CD14-positive monocyte (primary cell): ENCODE measurements at regions not wholly inside any gene's neighbourhood (a gene's known extent, or its start where the extent isn't known, plus 50 kb on each side); places are given as distances from the start of the nearest gene placed in this dataset.

ENCODE experiments used
- DNase-seq, 3 donors: peaks; one replicate each; pipeline ENCODE4 v3.0.0-alpha.2; 2011 to 2022
- H2AFZ ChIP-seq: 2 replicates; pipeline ENCODE4 v1.6.0; 2012; ENCODE audit warnings: mild to moderate bottlenecking, low read depth, low read length, inconsistent platforms; ENCODE audit not compliant: insufficient read depth, poor library complexity, severe bottlenecking
- H3K27ac ChIP-seq, 2 donors: 1 replicate in 1 of 2; 2 replicates in 1 of 2; pipeline ENCODE4 v1.5.1; 2012 to 2013; ENCODE audit warnings: low read length in 2 of 2, control low read depth in 1 of 2, inconsistent platforms in 1 of 2, low read depth in 1 of 2, mild to moderate bottlenecking in 1 of 2
- H3K27me3 ChIP-seq, 2 donors: one replicate each; pipeline versions ENCODE4 v1.6.0 to v1.6.1; 2011 to 2013; ENCODE audit warnings: low read length in 2 of 2; ENCODE audit not compliant: control insufficient read depth in 2 of 2, insufficient read depth in 2 of 2
- H3K36me3 ChIP-seq, 2 donors: replicated peaks in 1 of 2; 1 replicate in 1 of 2; 2 replicates in 1 of 2; pipeline versions ENCODE4 v1.5.1 to v1.6.1; 2012 to 2013; ENCODE audit warnings: low read length in 2 of 2, control low read depth in 1 of 2, inconsistent platforms in 1 of 2, mild to moderate bottlenecking in 1 of 2; ENCODE audit not compliant: insufficient read depth in 2 of 2, control insufficient read depth in 1 of 2
- H3K4me1 ChIP-seq, 2 donors: 1 replicate in 1 of 2; 2 replicates in 1 of 2; pipeline versions ENCODE4 v1.5.1 to v1.6.1; 2012 to 2013; ENCODE audit warnings: low read length in 2 of 2, control low read depth in 1 of 2, inconsistent platforms in 1 of 2, mild to moderate bottlenecking in 1 of 2, moderate library complexity in 1 of 2; ENCODE audit not compliant: insufficient read depth in 2 of 2, control insufficient read depth in 1 of 2
- H3K4me2 ChIP-seq: replicated peaks from 2 replicates; pipeline ENCODE3; 2012; ENCODE audit warnings: low read length, moderate library complexity, mild to moderate bottlenecking; ENCODE audit not compliant: poor library complexity, severe bottlenecking; ENCODE audit errors: extremely low read depth
- H3K4me3 ChIP-seq, 3 experiments: fragments of 200-600 bp in 1 of 3; sonication (generic) in 1 of 3; replicated peaks in 1 of 3; 1 replicate in 2 of 3; 2 replicates in 1 of 3; pipeline ENCODE4 v1.5.1; 2011 to 2013; ENCODE audit warnings: low read length in 3 of 3, mild to moderate bottlenecking in 3 of 3, control low read depth in 2 of 3, low read depth in 2 of 3, inconsistent platforms in 1 of 3, moderate library complexity in 1 of 3
- H3K79me2 ChIP-seq: 2 replicates; pipeline ENCODE4 v1.6.0; 2012; ENCODE audit warnings: mild to moderate bottlenecking, control low read depth, inconsistent platforms, low read length, moderate library complexity; ENCODE audit not compliant: insufficient read depth
- H3K9ac ChIP-seq: 2 replicates; pipeline ENCODE4 v1.6.0; 2017; ENCODE audit warnings: low read length, mild to moderate bottlenecking; ENCODE audit not compliant: insufficient read depth, poor library complexity, severe bottlenecking
- H3K9me3 ChIP-seq, 2 donors: replicated peaks in 1 of 2; 1 replicate in 1 of 2; 2 replicates in 1 of 2; pipeline versions ENCODE4 v1.5.1 to v1.6.1; 2012 to 2013; ENCODE audit warnings: low read length in 2 of 2, control low read depth in 1 of 2; ENCODE audit not compliant: control insufficient read depth in 1 of 2, insufficient read depth in 1 of 2
- H4K20me1 ChIP-seq: 2 replicates; pipeline ENCODE4 v1.6.0; 2012; ENCODE audit warnings: mild to moderate bottlenecking, low read length, control low read depth, moderate library complexity; ENCODE audit not compliant: insufficient read depth
- H3K27ac Mint-ChIP-seq, 7 donors: one replicate each; pipeline ENCODE4 v1.8.0; 2020; ENCODE audit warnings: mild to moderate bottlenecking in 7 of 7, mixed read lengths in 7 of 7, moderate library complexity in 6 of 7, inconsistent platforms in 2 of 7
- H3K27me3 Mint-ChIP-seq, 3 donors: one replicate each; pipeline ENCODE4 v1.8.0; 2021 to 2022; ENCODE audit warnings: low read depth in 3 of 3, mild to moderate bottlenecking in 3 of 3, mixed read lengths in 3 of 3, moderate library complexity in 3 of 3, inconsistent platforms in 1 of 3
- H3K36me3 Mint-ChIP-seq, 2 donors: one replicate each; pipeline ENCODE4 v1.8.0; 2020; ENCODE audit warnings: mixed read lengths in 2 of 2, inconsistent platforms in 1 of 2, mild to moderate bottlenecking in 1 of 2
- H3K4me1 Mint-ChIP-seq: one replicate; pipeline ENCODE4 v1.8.0; 2020; ENCODE audit warnings: mild to moderate bottlenecking, mixed read lengths
- H3K4me3 Mint-ChIP-seq, 2 donors: one replicate each; pipeline ENCODE4 v1.8.0; 2020; ENCODE audit warnings: mild to moderate bottlenecking in 2 of 2, mixed read lengths in 2 of 2, moderate library complexity in 1 of 2
- H3K9me3 Mint-ChIP-seq, 7 donors: one replicate each; pipeline ENCODE4 v1.8.0; 2020 to 2022; ENCODE audit warnings: mixed read lengths in 7 of 7, mild to moderate bottlenecking in 6 of 7, moderate library complexity in 6 of 7, inconsistent platforms in 2 of 7
- CTCF ChIP-seq: fragments of 200-600 bp; IDR thresholded peaks from one replicate; pipeline ENCODE4 v1.8.0; 2022; ENCODE audit warnings: antibody characterized with exemption, mild to moderate bottlenecking
- WGBS: methylation state at CpG from one replicate; pipeline ENCODE4 v1.1.5; 2013; ENCODE audit warnings: missing lambda C conversion rate; ENCODE audit not compliant: insufficient coverage; 5-methylcytosine and 5-hydroxymethylcytosine counted together
- intact Hi-C, 2 donors: fragments of 100-400 bp; cut with micrococcal nuclease; formaldehyde crosslinking; loops; one replicate each; pipeline versions ENCODE4 v1.15.0 to v1.15.1; 2023

DNA sequence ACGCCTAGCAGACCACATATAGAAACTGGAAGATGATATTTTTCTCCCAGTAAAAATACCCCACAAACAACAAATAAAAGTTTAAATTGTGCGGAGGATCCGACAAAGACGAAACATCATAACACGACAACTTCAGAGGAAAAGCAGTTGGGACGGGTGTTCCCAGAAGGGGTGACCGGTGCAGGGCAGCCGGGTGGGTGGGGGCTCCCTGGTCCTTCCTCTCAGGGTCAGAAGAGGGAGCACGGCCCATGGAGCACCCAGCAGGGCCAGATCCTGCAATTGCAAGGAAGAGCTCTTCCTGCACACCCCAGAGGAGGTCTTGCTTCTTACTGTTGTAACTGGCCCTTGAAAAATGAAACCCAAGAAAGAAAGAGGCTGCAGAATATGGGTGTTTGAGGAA, 608.5 kb upstream of the MKI67 start:
- no peaks in the 10 kb centered on the region for H3K36me3 Mint-ChIP-seq

DNA sequence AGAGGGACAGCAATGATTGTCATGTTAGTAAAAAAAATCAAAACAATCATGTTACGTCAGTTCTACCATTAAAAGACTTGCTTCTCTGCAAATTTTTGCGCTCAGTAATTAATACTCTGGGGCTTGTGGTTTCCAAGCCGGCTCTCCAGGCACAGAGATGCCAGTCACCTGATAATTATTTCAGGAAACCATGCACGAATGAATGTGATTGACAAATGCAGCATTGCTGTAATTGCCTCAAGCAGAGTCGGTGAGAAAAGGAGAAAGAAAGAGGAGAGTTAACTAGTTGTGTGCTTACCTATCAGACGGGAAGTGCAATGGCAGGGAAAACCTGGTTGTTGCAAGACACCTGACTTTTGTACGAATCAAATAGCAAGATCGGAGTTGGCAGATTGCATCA, 609.8 kb upstream of the MKI67 start:
- Mint-ChIP-seq H3K27me3 (peaks cover 0 to 9% (median 9%) of the 10 kb centered on the region in 3 donors), H3K9me3 (peaks cover 0 to 2% (median 1%) of the 10 kb centered on the region in 7 donors), H3K4me1 (no peaks in the 10 kb centered on the region), H3K36me3 (no peaks in the 10 kb centered on the region), H3K4me3 (no peak overlapping the region), H3K27ac (no peak overlapping the region)
- Histone ChIP-seq H3K4me3 (no peak overlapping the region), H3K9ac (no peak overlapping the region), H2AFZ (no peak overlapping the region), H3K4me2 (no peak overlapping the region), H3K9me3 (no peaks in the 10 kb centered on the region), H3K79me2 (no peaks in the 10 kb centered on the region), H3K36me3 (no peaks in the 10 kb centered on the region), H4K20me1 (no peaks in the 10 kb centered on the region), H3K27me3 (no peaks in the 10 kb centered on the region), H3K4me1 (no peaks in the 10 kb centered on the region), H3K27ac (no peak overlapping the region)
- no peak for TF ChIP-seq CTCF
- intact Hi-C loops = no loop called here
- WGBS = 69% methylated on average over 7 of the region's 8 CpGs
- DNase-seq = no peak

More for the DNA sequence above, 608.5 kb upstream of the MKI67 start:
- Histone ChIP-seq H3K79me2 (no peaks in the 10 kb centered on the region), H3K36me3 (no peaks in the 10 kb centered on the region), H3K9me3 (no peaks in the 10 kb centered on the region), H3K4me3 (no peak overlapping the region), H2AFZ (no peak overlapping the region), H3K27ac (no peak overlapping the region), H3K27me3 (no peaks in the 10 kb centered on the region), H3K4me1 (no peaks in the 10 kb centered on the region), H3K9ac (no peak overlapping the region), H4K20me1 (no peaks in the 10 kb centered on the region), H3K4me2 (no peak overlapping the region)
- DNase-seq = no peak
- intact Hi-C loops = no loop called here
- Mint-ChIP-seq H3K4me3 (no peak overlapping the region), H3K27ac (no peak overlapping the region), H3K9me3 (peaks cover 0 to 2% (median 1%) of the 10 kb centered on the region in 7 donors), H3K4me1 (no peaks in the 10 kb centered on the region), H3K27me3 (peaks cover 0 to 7% (median 5%) of the 10 kb centered on the region in 3 donors)
- no peak for TF ChIP-seq CTCF
- WGBS = 91% methylated on average over 4 of the region's 9 CpGs
